ENCODE measurements at regions not wholly inside any gene's neighbourhood (a gene's known extent, or its start where the extent isn't known, plus 50 kb on each side); places are given as distances from the start of the nearest gene placed in this dataset.
"Not testable (repeated sequence)": the region's sequence is repeated elsewhere in the genome, so short reads cannot be mapped to it uniquely, and the experiment has no call there.

- intact Hi-C loops (cut with micrococcal nuclease); H3K4me3 ChIP-seq (ENCODE audit: low read length in 2 of 2); H3K27ac Mint-ChIP-seq; H3K27me3 ChIP-seq (ENCODE audit: insufficient read depth, low read length); H3K4me1 Mint-ChIP-seq; H3K36me3 ChIP-seq (ENCODE audit: insufficient read depth, low read length); H3K9me3 Mint-ChIP-seq; H3K27ac ChIP-seq (ENCODE audit: low read depth, low read length); POLR2A ChIA-PET (ENCODE audit: partially characterized antibody); H3K4me1 ChIP-seq (ENCODE audit: insufficient read depth, low read length); CTCF ChIA-PET (ENCODE audit: partially characterized antibody); DNase-seq; H3K4me3 Mint-ChIP-seq; H3K36me3 Mint-ChIP-seq; H3K9me3 ChIP-seq (ENCODE audit: control insufficient read depth in 1 of 2, low read length in 2 of 2): not testable (repeated sequence)
- H3K27me3 Mint-ChIP-seq, result peaks cover 11 to 12% of the 10 kb centered on the region in 2 donors
Observed at GRCh38 chr15:22726104-22726503, 60.3 kb upstream of the NIPA1 start.

GRCh38 chr15:22735067-22735466 is 51.4 kb upstream of the NIPA1 start:
- intact Hi-C loops (cut with micrococcal nuclease); H3K4me1 ChIP-seq (ENCODE audit: insufficient read depth, low read length); DNase-seq; H3K27ac Mint-ChIP-seq; H3K27me3 ChIP-seq (ENCODE audit: insufficient read depth, low read length); H3K36me3 Mint-ChIP-seq; H3K36me3 ChIP-seq (ENCODE audit: insufficient read depth, low read length); H3K4me3 Mint-ChIP-seq; CTCF ChIA-PET (ENCODE audit: partially characterized antibody); H3K9me3 Mint-ChIP-seq; H3K4me3 ChIP-seq (ENCODE audit: low read length in 2 of 2); POLR2A ChIA-PET (ENCODE audit: partially characterized antibody); H3K27ac ChIP-seq (ENCODE audit: low read depth, low read length); H3K9me3 ChIP-seq (ENCODE audit: control insufficient read depth in 1 of 2, low read length in 2 of 2): not testable (repeated sequence)
- Mint-ChIP-seq H3K4me1 (peaks cover 4 to 12% (median 5%) of the 10 kb centered on the region in 4 donors), H3K27me3 (peaks cover 5 to 12% of the 10 kb centered on the region in 2 donors)

GRCh38 chr15:22735781-22736180 is 50.7 kb upstream of the NIPA1 start:
- CTCF ChIA-PET (ENCODE audit: partially characterized antibody), result no interaction called here
- H3K36me3 ChIP-seq (ENCODE audit: insufficient read depth, low read length), result no peaks in the 10 kb centered on the region
- no peak for DNase-seq
- POLR2A ChIA-PET (ENCODE audit: partially characterized antibody), result no interaction called here
- H3K27me3 Mint-ChIP-seq, result peaks cover 5 to 14% of the 10 kb centered on the region in 2 donors
- no peaks in the 10 kb centered on the region for H3K9me3 ChIP-seq (ENCODE audit: control insufficient read depth in 1 of 2, low read length in 2 of 2)
- H3K4me3 Mint-ChIP-seq, result no peak overlapping the region
- H3K27ac Mint-ChIP-seq, result no peak overlapping the region
- no peaks in the 10 kb centered on the region for H3K27me3 ChIP-seq (ENCODE audit: insufficient read depth, low read length)
- H3K4me1 ChIP-seq (ENCODE audit: insufficient read depth, low read length), result no peaks in the 10 kb centered on the region
- H3K4me1 Mint-ChIP-seq, result peaks cover 4 to 12% (median 5%) of the 10 kb centered on the region in 4 donors
- peaks cover 0 to 2% (median 0%) of the 10 kb centered on the region in 8 donors for H3K9me3 Mint-ChIP-seq
- H3K27ac ChIP-seq (ENCODE audit: low read depth, low read length), result no peak overlapping the region
- intact Hi-C loops (cut with micrococcal nuclease), result no loop called here
- no peaks in the 10 kb centered on the region for H3K36me3 Mint-ChIP-seq
- no peak overlapping the region for H3K4me3 ChIP-seq (ENCODE audit: low read length in 2 of 2)

- CTCF ChIA-PET (ENCODE audit: partially characterized antibody), result not testable (repeated sequence)
- H3K4me1 Mint-ChIP-seq, result peaks cover 4 to 12% (median 5%) of the 10 kb centered on the region in 4 donors
Observed at GRCh38 chr15:22736200-22736599, 50.2 kb upstream of the NIPA1 start.

More at GRCh38 chr15:22736200-22736599, 50.2 kb upstream of the NIPA1 start:
- H3K27ac Mint-ChIP-seq; H3K9me3 ChIP-seq (ENCODE audit: control insufficient read depth in 1 of 2, low read length in 2 of 2); H3K36me3 ChIP-seq (ENCODE audit: insufficient read depth, low read length); H3K9me3 Mint-ChIP-seq; DNase-seq; POLR2A ChIA-PET (ENCODE audit: partially characterized antibody); H3K4me1 ChIP-seq (ENCODE audit: insufficient read depth, low read length); H3K27ac ChIP-seq (ENCODE audit: low read depth, low read length); intact Hi-C loops (cut with micrococcal nuclease); H3K4me3 Mint-ChIP-seq; H3K36me3 Mint-ChIP-seq; H3K27me3 ChIP-seq (ENCODE audit: insufficient read depth, low read length); H3K4me3 ChIP-seq (ENCODE audit: low read length in 2 of 2): not testable (repeated sequence)
- peaks cover 5 to 12% of the 10 kb centered on the region in 2 donors for H3K27me3 Mint-ChIP-seq
